HFF-Myc (cell line): ENCODE measurements at regions not wholly inside any gene's neighbourhood (a gene's known extent, or its start where the extent isn't known, plus 50 kb on each side); places are given as distances from the start of the nearest gene placed in this dataset.
"Not testable (repeated sequence)": the region's sequence is repeated elsewhere in the genome, so short reads cannot be mapped to it uniquely, and the experiment has no call there.

Source experiments
- DNase-seq: peaks from one replicate; pipeline ENCODE4 v3.0.0-alpha.2; 2011; ENCODE audit warnings: low read depth; ENCODE audit errors: extremely low read depth
- H3K4me3 ChIP-seq: replicated peaks from 2 replicates; pipeline ENCODE4 v1.5.1; 2011; ENCODE audit warnings: low read depth, mild to moderate bottlenecking, control low read depth, low read length
- TF ChIP-seq, protein P1 (sequence below): IDR thresholded peaks from 2 replicates; pipeline ENCODE4 v1.5.1; 2012; ENCODE audit warnings: mild to moderate bottlenecking, low read depth, low read length, control low read depth; ENCODE audit errors: missing control alignments

DNA sequence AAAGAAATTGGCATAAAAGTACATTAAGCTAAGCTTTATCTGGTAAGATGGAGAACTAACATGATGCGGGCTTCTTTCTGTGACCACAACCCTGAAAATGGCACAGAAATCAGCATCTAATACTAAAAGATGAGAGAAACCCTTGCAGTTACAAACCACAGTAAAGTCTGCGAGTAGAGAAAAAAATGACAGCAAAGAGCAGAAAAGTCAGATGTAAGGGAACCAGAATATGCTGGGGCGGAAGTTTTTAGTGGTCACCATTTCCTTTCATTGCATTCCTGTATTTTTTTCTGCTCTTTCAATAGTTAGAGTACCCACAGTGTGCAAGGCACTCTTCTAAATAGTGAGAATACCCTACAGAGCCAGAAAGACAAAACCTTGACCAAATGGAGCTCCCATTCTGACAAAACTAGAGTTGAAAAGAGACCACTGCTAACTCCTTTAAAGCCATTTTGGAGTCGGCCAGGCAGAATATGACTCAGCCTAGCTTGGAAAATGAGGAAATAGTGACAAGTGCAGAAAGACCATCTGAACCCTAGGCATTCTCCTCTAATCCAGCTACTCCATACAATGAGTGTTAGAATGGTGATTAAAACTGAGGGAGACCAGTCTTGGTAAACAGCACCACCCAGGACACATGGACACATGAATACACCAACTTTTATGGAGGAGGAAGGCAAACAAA is 948.7 kb upstream of the FOXG1 start:
- not testable (repeated sequence) for H3K4me3 ChIP-seq, DNase-seq

DNA sequence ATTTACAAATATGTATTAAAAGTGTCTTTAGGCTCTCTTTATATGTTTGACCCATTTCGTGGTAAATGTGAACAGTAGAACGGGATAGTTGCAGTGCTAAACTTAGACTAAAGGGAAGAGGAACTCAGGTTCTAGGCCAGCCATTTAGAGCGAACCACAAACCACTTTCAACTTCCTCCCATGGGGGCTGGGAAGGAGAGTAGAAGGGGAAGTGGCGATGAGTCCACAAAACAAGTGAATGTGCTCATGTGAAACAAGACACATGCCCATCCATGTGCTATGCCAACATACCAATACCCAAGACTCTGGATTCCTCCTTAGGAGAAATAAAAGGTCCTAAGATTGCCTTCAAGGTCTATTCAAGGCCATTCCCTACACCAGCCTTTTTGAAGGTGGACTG is 940.4 kb upstream of the FOXG1 start:
- not testable (repeated sequence) for H3K4me3 ChIP-seq

DNA sequence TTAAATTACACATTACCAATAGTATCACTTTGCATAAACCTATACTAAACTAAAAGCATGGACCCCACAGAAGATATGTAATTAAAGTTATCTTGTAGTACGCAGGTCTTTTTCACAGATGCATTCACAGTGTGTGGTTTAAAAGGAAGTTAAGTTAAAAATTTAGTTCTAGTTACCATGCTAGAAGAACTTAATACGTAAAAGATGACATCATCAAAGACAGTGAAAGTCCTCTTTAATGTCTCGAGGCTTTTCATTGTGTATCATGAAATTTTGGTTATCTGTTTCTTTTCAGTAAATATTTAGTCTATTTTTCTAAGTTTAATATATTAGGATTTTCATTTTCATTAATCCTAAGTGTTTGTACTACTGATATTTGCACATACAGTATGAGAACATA is 934.6 kb upstream of the FOXG1 start:
- H3K4me3 ChIP-seq, DNase-seq: not testable (repeated sequence)

More for the DNA sequence above, 940.4 kb upstream of the FOXG1 start:
- DNase-seq: not testable (repeated sequence)

DNA sequence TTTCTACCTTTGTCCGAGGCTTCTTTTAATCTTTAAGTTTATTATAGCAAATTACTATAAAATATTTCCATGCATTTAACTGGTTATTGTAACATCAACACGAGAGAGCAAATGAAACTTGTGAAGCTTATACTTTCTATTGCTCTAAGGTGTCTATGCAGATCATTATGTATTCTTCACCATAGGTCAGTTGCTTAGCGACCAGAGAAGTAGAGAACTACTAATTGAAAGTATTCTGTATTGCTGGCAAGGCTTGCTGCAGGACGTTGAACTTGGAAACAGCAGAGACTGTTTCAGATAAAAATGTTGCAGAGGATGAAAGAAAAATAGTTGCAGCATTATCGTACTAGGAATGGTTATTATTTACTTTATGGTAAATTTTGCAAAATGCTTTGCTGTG is 933.6 kb upstream of the FOXG1 start:
- DNase-seq, H3K4me3 ChIP-seq: not testable (repeated sequence)

DNA sequence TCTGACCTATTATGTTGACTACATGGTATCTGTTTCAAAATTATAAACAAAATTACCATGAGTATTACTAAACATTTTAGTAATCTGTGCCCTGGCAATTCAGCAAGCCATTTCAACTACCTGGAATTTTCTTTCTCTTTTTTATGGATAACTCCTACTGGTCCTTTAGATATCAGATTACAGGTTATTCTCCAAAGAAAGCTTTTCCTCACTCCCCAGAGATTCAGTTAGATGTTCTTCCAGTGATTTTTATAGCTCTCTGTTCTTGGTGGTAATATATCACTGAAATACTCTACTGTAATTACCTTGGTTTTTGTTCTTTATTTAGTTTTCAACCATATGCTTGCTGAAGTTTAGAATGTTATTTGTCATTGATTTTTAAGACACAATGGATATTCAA is 930.2 kb upstream of the FOXG1 start:
- DNase-seq: no peak
- TF ChIP-seq, protein P1, sequence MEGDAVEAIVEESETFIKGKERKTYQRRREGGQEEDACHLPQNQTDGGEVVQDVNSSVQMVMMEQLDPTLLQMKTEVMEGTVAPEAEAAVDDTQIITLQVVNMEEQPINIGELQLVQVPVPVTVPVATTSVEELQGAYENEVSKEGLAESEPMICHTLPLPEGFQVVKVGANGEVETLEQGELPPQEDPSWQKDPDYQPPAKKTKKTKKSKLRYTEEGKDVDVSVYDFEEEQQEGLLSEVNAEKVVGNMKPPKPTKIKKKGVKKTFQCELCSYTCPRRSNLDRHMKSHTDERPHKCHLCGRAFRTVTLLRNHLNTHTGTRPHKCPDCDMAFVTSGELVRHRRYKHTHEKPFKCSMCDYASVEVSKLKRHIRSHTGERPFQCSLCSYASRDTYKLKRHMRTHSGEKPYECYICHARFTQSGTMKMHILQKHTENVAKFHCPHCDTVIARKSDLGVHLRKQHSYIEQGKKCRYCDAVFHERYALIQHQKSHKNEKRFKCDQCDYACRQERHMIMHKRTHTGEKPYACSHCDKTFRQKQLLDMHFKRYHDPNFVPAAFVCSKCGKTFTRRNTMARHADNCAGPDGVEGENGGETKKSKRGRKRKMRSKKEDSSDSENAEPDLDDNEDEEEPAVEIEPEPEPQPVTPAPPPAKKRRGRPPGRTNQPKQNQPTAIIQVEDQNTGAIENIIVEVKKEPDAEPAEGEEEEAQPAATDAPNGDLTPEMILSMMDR: no peak
- no peak overlapping the region for H3K4me3 ChIP-seq

DNA sequence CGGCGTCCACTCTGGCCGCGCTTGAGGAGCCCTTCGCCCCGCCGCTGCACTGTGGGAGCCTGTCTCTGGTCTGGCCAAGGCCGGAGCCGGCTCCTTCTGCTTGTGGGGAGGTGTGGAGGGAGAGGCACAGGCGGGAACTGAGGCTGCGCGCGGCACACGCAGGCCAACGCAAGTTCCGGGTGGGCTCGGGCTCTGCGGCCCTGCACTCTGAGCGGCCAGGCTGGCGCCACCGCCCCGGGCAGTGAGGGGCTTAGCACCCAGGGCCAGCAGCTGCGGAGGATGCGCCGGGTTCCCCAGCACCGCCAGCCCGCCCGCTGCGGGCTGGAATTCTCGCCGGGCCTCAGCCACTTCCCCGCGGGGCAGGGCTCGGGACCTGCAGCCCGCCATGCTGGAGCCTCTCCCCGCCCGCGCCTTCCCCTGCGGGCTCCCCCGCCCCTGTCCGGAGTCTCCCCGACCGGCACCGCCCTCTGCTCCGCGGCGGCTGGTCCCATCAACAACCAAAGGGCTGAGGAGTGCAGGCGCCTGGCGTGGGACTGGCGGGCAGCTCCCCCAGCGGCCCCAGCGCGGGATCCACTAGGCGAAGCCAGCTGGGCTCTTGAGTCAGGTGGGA is 921.2 kb upstream of the FOXG1 start:
- DNase-seq: no peak
- TF ChIP-seq, protein P1: no peak
- H3K4me3 ChIP-seq: no peak overlapping the region

DNA sequence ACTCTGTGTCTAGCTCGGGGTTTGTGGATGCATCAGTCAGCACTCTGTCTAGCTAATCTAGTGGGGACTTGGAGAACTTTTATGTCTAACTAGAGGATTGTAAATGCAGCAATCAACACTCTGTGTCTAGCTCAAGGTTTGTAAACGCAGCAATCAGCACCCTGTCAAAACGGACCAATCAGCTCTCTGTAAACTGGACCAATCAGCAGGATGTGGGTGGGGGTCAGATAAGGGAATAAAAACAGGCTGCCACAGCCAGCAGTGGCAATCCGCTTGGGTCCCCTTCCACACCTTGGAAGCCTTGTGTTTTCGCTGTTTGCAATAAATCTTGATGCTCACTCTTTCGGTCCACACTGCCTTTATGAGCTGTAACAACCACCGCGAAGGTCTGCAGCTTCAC is 920.7 kb upstream of the FOXG1 start:
- TF ChIP-seq, protein P1: no peak
- DNase-seq: no peak
- no peak overlapping the region for H3K4me3 ChIP-seq

DNA sequence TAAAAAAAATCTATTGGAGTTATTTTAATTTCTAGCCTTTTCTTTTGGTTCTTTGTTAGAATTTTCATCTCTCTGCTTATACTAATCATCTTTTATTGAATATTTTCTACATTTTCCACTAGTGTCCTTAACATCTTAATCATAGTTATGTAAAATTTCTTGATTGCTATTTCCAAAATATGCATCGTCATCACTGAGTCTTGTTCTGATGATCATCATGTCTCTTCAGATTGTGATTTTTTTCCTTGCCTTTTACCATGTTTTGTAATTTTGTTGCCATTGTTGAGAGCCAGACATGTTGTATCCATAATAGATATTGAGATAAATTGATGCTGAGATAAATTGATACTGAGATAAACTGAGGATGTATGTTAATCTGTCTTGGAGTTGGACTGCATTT is 919.1 kb upstream of the FOXG1 start:
- not testable (repeated sequence) for H3K4me3 ChIP-seq, DNase-seq

DNA sequence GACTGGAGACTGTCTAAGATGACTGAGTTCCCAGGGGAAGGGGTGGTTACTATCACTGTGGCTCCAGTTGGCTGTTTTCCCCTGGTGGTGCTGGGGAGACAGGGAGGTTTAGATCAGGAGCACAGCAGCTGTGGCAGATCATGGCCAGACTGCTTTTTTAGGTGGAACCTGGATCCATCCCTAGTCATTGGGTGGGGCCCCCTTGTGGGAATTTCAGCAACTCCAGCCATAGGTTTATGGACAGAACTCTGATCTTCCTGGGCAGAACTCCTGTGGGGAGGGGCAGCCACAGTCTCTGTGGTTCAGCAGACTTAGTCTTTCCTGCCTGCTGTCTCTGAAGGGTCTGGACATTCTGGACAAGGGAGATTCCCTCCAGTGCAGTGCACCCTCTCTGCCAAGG is 917.4 kb upstream of the FOXG1 start:
- not testable (repeated sequence) for H3K4me3 ChIP-seq, DNase-seq

DNA sequence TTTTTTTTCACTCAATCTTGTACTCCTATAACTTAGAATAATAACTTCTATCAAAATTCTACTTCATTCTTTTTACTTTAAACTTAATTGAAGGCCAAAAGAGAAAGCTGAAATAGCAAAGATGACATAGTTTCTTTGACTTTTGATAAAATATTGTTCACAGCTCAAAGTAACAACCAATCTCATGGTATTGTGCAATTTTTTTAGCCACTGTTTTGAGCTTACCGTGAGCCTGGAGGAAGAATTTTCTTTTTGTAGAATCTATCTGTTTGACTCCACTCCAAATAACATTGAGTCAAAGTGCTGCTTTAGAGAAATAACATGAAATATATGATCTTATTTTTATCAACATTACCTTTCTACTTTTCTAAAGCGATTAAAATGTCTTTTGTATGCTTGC is 903.9 kb upstream of the FOXG1 start:
- TF ChIP-seq, protein P1: no peak
- no peak overlapping the region for H3K4me3 ChIP-seq
- DNase-seq: no peak
